ENCODE measurements at regions not wholly inside any gene's neighbourhood (a gene's known extent, or its start where the extent isn't known, plus 50 kb on each side); places are given as distances from the start of the nearest gene placed in this dataset.
"Not testable (repeated sequence)": the region's sequence is repeated elsewhere in the genome, so short reads cannot be mapped to it uniquely, and the experiment has no call there.

DNA sequence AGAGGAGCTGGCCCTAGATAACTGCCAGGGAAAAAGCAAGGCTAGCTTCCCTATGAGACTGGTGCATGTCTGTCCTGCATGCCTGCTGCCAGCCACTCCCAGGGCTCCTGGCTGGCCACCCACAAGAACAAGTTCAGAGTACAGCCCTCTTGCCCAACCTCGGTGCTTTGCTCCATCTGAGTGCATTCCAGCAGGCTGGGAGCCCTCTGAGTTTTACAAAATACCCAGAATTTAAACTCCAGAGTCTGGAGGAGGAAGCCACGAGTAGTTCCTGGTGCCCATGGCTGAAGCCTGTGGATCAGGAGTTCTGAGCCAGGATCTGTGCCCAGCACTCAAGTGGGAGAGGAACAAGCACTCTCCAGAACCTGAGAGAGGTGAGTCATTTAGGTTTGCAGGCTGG lies 111.6 kb downstream of the MAGEE2 start:
- no peak for DNase-seq (ENCODE audit: low read depth)

DNA sequence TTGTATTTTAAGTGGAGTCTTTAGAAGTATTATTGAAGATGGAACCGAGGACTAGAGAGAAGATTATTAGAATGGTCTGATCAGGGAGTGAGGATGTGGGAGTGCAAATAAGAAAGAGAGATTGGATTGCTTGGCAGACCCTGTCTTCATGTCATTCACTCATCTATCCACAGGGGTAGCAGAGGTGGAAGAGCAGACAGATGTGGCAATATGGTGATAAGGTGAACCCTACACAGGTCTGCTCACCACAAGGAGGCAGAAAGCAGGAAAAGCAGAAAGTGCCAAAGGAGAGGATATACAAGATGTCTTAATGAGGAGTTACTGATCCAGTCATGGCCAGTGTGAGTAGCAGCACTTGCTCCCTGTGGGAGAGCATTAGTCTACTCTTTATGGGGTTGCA lies 129.4 kb downstream of the MAGEE2 start:
- no peak for DNase-seq (ENCODE audit: low read depth)

DNA sequence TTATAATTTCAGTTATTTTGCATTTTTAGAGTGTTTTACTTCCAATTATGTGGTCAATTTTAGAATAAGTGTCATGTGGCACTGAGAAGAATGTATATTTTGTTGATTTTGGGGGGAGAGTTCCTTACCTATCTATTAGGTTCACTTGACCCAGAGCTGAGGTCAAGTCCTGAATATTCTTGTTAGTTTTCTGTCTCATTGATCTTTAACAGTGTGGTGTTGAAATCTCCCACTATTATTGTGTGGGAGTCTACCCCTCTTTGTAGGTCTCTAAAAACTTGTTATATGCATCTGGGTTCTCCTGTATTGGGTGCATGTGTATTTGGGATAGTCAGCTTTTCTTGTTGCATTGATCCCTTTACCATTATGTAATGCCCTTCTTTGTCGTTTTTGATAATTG lies 127.0 kb upstream of the ZDHHC15 start:
- DNase-seq (ENCODE audit: low read depth) = no peak

GRCh38 chrX:75648803-75649588 lies 126.2 kb upstream of the ZDHHC15 start:
- no peak for DNase-seq (ENCODE audit: low read depth)

DNA sequence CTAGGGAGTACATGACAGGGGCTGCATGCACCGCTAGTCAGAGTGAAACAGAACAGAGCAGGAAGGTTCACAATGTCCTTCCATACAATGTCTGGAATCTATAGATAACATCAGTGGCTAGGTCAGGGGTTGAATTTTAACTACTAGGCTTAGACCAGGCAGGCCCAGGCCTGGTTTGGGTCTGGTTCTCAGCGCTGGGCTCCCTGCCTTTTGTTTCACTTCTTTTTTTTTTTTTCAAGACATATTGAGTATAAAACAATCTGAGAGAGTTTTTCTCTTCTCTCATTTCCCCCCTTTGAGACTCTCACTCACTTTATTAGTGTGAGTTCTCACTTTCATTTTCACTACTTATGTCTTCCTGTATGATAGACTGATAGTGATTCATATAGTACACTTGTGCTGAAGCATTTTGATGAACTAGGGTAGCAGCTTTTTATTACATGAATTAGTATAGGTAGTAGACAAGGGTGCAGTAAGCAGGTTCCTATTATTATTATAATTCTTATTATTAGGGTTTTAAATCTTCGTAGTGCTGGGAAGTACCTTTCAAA lies 120.0 kb upstream of the ZDHHC15 start:
- DNase-seq (ENCODE audit: low read depth) = no peak

GRCh38 chrX:75638332-75638731 lies 115.5 kb upstream of the ZDHHC15 start:
- DNase-seq (ENCODE audit: low read depth) = no peak

DNA sequence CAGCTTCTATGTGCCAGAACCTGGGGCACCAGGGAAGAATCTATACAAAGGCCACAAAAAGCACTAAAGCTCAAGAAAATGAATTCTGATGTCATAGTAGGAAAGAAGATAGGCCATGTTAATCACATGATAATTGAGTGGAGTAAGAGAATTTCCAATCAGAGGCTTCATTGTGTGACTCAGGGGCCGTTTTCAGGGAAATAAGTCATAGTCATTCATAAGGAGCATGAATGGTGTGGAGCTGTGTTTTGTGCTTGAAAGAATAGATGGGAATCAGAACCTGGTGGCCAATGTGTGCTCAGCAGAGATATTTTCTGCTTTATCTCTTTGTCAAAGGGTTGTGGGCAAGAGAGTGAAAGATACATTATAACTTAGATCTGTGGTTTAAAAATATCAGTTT lies 102.4 kb upstream of the ZDHHC15 start:
- DNase-seq (ENCODE audit: low read depth) = no peak

GRCh38 chrX:75623535-75623934 lies 100.7 kb upstream of the ZDHHC15 start:
- peak; percentile 6 for DNase-seq (ENCODE audit: low read depth)

- DNase-seq (ENCODE audit: low read depth) = no peak
Measured at GRCh38 chrX:75609406-75609805, 86.6 kb upstream of the ZDHHC15 start.

DNA sequence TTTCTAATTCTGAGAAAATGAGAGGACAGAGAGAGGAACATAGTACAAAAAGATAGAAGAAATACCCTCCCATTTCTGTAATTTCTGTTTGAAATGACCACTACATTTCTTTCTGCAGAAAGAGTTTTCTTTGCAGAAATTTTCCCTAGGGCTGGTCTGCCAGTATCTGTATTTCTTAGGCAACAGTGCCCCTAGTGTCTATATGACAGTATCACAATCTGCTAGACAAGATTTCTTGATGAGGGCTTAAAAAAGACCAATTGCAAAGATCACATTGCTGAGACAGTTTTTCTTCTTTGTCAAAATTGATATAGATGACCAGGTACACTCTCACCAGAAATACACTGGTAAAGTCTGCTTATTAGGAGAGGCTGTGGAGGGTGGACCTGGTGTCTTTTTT lies 81.0 kb upstream of the ZDHHC15 start:
- peak; percentile 29 for DNase-seq (ENCODE audit: low read depth)

GRCh38 chrX:75602022-75602421 lies 79.2 kb upstream of the ZDHHC15 start:
- not testable (repeated sequence) for DNase-seq (ENCODE audit: low read depth)

- DNase-seq (ENCODE audit: low read depth) = peak; percentile 24
Measured at GRCh38 chrX:75596178-75596577, 73.3 kb upstream of the ZDHHC15 start.

DNA sequence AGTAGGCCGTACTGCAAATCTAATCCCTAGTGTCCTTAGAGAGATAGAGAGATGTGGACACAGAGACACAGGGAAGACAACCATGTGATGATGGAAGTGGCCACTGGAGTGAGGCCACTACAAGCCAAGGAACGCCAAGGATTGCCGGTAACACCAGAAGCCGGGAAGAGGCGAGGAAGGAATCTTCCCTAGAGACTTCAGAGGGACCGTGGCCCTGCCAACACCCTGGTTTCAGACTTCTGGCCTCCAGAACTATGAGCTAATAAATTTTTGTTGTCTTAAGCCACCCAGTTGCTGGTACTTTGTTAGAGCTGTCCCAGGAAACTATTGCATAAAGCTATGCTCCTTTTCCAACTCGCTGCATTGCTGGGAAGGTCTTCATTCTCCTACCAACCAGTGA lies 70.3 kb upstream of the ZDHHC15 start:
- not testable (repeated sequence) for DNase-seq (ENCODE audit: low read depth)

DNA sequence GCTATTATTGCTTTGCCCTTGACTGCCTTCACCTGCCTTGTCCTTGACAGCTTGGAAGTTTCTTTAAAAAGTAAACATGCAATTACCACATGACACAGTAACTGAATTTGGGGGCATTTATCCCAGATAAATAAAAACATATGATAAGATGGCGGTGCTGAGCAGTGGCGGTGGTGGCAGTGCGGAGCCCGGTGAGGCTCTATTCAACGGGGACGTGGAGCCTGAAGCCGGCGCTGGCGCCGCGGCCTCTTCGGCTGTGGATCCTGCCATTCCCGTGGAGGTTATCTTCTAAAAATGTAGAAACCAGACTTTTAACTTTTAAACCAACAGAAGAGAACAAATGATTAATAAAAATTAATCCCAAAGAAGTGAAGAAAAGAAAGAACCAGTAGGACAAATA lies 59.7 kb upstream of the ZDHHC15 start:
- no peak for DNase-seq (ENCODE audit: low read depth)
